Activated CD8-positive, alpha-beta T cell treated with anti-CD3 and anti-CD28 coated beads, Interleukin-2, amount 10 ng/mL, durations not matched to agents 7 days and 5 days (primary cell): ENCODE measurements at regions not wholly inside any gene's neighbourhood (a gene's known extent, or its start where the extent isn't known, plus 50 kb on each side); places are given as distances from the start of the nearest gene placed in this dataset.
A peak's percentile ranks its signal among the peaks of the same experiment; 100 is the strongest.

Source experiments
- ATAC-seq: fragments of 150-1000 bp; cut with Tn5 transposase; one replicate; pipeline ENCODE4 v1.10.0; 2021; ENCODE audit warnings: moderate library complexity
- CTCF ChIA-PET: fragments of 350-600 bp; sonication (Branson Sonifier 250); formaldehyde crosslinking; loops from one replicate; lab custom pipeline; 2021; ENCODE audit warnings: antibody characterized with exemption; lab: Charles Lee
- POLR2A ChIA-PET: fragments of 350-600 bp; sonication (Branson Sonifier 250); formaldehyde crosslinking; loops from one replicate; lab custom pipeline; 2021; ENCODE audit warnings: antibody characterized with exemption; lab: Charles Lee
- DNase-seq: peaks from one replicate; pipeline ENCODE4 v3.0.0-alpha.2; 2020
- H3K27ac Mint-ChIP-seq: one replicate; pipeline ENCODE4 v1.8.0; 2021; ENCODE audit warnings: mild to moderate bottlenecking, mixed read lengths
- H3K27me3 Mint-ChIP-seq: one replicate; pipeline ENCODE4 v1.8.0; 2021; ENCODE audit warnings: low read depth, mixed read lengths
- H3K36me3 Mint-ChIP-seq: one replicate; pipeline ENCODE4 v1.8.0; 2021; ENCODE audit warnings: low read depth, mixed read lengths
- H3K4me1 Mint-ChIP-seq: one replicate; pipeline ENCODE4 v1.8.0; 2021; ENCODE audit warnings: low read depth, mixed read lengths
- H3K4me3 Mint-ChIP-seq: one replicate; pipeline ENCODE4 v1.8.0; 2021; ENCODE audit warnings: mild to moderate bottlenecking, mixed read lengths
- H3K9me3 Mint-ChIP-seq: one replicate; pipeline ENCODE4 v1.8.0; 2022; ENCODE audit warnings: mixed read lengths; ENCODE audit not compliant: insufficient read depth

DNA sequence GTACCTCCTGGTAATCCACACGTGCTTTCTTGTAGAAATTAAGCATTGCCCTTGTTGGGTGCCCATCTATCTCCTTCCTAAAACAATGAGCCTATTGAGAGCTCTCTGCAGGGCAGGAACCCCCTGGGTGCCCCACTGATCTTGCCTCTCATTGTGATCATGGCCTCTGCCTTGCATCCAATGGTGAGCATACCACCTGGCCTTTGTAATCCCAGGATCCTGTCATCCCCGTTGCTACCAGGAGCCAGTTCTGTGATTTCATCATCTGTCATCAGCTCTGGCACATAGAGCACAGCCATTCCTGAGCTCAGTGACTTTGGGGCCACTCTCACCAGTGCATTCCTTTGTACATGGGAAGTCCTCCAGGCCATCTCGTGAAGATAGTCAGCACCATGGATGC lies 381.0 kb upstream of the ID2 start:
- H3K4me3 Mint-ChIP-seq = no peak overlapping the region
- no peak for DNase-seq
- H3K27me3 Mint-ChIP-seq = no peaks in the 10 kb centered on the region
- ATAC-seq = no peak
- H3K9me3 Mint-ChIP-seq = peaks cover 8% of the 10 kb centered on the region
- peak overlapping the region; percentile 89 for H3K27ac Mint-ChIP-seq
- peaks cover 60% of the 10 kb centered on the region for H3K36me3 Mint-ChIP-seq
- H3K4me1 Mint-ChIP-seq = peaks cover 84% of the 10 kb centered on the region
- ChIA-PET POLR2A (interaction anchor here (1.0 to 2.1 kb wide), 3 partner anchors 9 to 381 kb away, joined by 3 to 6 read pairs (median 3); partner anchors contain the start of gene ID2), CTCF (interaction anchor here (0.8 to 2.5 kb wide), 2 partner anchors 12 to 243 kb away, joined by 3 to 13 read pairs; no protein-coding TSS in a partner anchor)

DNA sequence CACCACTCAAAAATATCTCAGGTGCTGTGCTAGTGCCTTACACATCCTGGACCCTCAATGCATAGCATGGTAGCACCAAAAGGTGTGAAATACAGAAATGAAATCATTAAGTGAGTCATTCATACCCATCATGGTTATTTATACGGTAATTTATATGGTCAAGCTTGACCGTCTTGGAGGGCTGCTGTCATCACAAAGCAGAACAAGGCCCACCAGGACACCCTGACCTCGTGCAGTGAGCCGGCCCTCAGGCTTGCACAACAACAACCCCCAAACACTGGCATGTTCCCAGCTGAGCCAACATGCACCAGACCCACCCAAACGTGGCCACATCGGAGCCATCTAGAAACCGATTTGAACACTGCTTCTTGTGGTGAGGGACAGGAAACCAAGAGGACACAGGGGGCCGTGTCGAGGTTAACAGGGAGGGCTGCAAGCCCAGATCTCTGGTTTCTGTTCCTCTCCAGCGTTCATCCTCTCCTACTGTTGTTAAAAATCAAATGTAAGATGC lies 378.5 kb upstream of the ID2 start:
- DNase-seq = peak; percentile 94
- Mint-ChIP-seq H3K9me3 (peaks cover 8% of the 10 kb centered on the region), H3K36me3 (peaks cover 67% of the 10 kb centered on the region), H3K27me3 (no peaks in the 10 kb centered on the region), H3K4me3 (peak overlapping the region; percentile 68), H3K27ac (peak overlapping the region; percentile 89), H3K4me1 (peaks cover 90% of the 10 kb centered on the region)
- POLR2A ChIA-PET = interaction anchor here (1.4 kb wide), 1 partner anchor 34 kb away, joined by 3 read pairs; no protein-coding TSS in a partner anchor
- CTCF ChIA-PET = interaction anchor here (1.0 kb wide), 1 partner anchor 241 kb away, joined by 3 read pairs; no protein-coding TSS in a partner anchor
- peak; percentile 77 for ATAC-seq

DNA sequence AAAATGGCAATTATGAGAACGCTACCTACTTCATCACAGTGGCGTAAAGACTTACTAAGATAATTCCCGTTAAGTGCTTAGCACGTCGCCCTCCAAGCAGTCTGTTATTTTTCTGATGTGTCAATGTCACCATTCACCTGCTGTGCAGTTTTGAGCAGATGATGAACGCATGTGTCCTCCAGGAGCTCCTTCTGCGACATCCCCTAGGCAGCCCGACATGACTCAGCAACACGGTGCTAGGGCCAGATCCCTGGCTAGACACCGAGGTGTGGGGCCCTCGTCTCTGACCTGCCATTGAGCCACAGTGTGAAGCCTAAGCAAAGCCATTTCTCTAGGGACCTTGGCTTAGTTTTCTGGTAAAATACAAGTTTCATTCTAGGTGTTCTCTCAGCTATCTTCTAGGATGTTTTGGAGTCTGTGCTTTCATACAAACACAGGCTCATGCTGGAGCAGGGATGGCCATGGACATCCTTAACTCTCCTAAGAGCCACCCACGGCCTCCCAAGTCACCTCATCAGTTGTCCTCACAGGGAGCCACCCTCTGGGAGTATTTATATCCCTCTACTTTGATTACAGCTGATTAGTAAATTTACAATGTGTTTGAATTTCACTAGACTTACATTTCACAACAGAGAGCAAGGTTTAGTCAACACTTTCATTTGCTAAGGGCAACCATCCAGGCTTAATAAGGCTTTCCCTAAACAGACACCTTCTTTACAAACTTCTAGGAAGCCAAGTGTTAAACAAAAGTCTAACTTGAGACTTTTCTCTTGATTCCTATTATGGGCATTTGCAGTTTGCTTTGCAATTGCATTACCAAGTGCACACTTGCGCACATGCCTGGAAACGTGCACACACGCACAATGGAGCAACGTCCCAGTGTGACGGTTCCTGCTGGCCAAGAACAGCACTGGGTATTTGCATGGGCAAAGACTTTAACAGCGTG lies 376.8 kb upstream of the ID2 start:
- peak overlapping the region; percentile 41 for H3K27ac Mint-ChIP-seq
- H3K36me3 Mint-ChIP-seq = peaks cover 60% of the 10 kb centered on the region
- H3K4me3 Mint-ChIP-seq = no peak overlapping the region
- peaks cover 92% of the 10 kb centered on the region for H3K4me1 Mint-ChIP-seq
- ATAC-seq = no peak
- H3K9me3 Mint-ChIP-seq = peaks cover 8% of the 10 kb centered on the region
- DNase-seq = no peak
- CTCF ChIA-PET = interaction anchor here (0.6 to 0.8 kb wide), 2 partner anchors 14 to 228 kb away, joined by 3 read pairs; no protein-coding TSS in a partner anchor
- POLR2A ChIA-PET = interaction anchor here (1.4 kb wide), 1 partner anchor 32 kb away, joined by 3 read pairs; no protein-coding TSS in a partner anchor
- no peaks in the 10 kb centered on the region for H3K27me3 Mint-ChIP-seq

DNA sequence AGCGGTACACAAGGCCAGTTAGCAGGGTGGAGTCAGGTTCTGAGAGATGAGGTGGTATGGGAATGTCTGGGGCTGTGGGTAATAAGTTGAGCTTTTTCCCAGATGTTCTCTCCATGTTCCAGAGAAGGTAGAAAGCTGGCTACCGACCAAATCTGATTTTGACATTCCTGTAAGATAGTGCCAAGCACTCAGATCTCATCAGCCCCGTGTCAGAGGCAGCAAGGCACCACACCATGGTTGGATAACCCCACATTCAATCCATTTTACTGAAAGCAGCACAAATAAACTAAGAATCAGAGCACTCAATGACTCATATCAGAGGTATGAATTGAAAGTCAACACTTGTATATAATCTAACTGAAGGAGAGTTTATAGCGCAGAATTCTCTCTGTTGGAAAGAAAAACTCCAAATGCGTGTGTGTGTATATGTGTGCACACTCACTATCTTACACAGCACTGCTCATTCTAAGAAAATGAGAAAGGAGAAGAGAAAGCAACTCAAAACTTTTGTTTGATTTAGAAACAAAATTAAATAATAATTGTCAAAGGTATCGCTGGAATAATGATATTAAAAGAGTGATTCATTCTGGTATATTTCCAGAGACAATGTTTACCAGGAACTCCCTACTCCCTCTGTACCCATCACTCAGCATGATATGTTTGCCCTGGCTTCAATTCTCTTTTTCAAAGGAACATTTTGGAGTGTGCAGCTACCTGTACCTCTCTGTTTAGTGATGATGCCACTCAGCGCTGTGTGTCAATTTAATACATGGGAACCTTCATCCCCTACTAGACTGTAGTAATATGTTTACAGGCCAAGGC lies 375.1 kb upstream of the ID2 start:
- ATAC-seq = no peak
- peaks cover 91% of the 10 kb centered on the region for H3K4me1 Mint-ChIP-seq
- ChIA-PET POLR2A (no interaction called here), CTCF (interaction anchor here (1.0 kb wide), 1 partner anchor 238 kb away, joined by 3 read pairs; no protein-coding TSS in a partner anchor)
- no peak overlapping the region for H3K4me3 Mint-ChIP-seq
- H3K27ac Mint-ChIP-seq = peak overlapping the region; percentile 41
- H3K27me3 Mint-ChIP-seq = no peaks in the 10 kb centered on the region
- no peak for DNase-seq
- peaks cover 5% of the 10 kb centered on the region for H3K9me3 Mint-ChIP-seq
- peaks cover 47% of the 10 kb centered on the region for H3K36me3 Mint-ChIP-seq

DNA sequence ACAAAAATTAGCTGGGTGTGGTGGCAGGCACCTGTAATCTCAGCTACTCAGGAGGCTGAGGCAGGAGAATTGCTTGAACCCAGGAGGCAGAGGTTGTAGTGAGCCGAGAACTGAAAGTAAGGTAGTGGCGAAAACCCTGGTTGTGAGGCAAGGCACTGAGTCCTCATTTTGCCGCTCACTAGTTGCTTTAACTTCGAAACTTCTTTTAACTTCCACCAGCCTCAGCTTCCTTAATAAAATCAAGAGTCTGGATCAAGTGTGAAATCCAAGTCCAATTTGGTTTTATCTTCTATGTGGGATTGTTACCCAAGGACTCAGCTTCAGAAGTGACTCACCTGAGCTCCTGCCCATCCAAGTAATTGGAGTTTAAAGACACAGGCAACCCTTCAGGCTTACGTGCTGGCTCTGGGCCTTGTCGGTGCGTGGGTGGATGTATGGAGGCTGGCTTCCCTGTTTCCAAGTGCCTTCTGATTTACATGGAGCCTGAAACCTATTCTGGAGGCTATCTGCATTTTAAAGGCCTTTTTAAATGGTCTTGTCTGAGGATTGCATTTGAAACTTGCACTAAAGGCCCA lies 374.2 kb upstream of the ID2 start:
- DNase-seq (no peak), ATAC-seq (no peak)
- CTCF ChIA-PET = interaction anchor here (0.6 to 1.2 kb wide), 3 partner anchors 19 to 1033 kb away, joined by 3 read pairs; no protein-coding TSS in a partner anchor
- POLR2A ChIA-PET = no interaction called here
- peaks cover 45% of the 10 kb centered on the region for H3K36me3 Mint-ChIP-seq
- no peaks in the 10 kb centered on the region for H3K27me3 Mint-ChIP-seq
- no peak overlapping the region for H3K27ac Mint-ChIP-seq
- peaks cover 5% of the 10 kb centered on the region for H3K9me3 Mint-ChIP-seq
- H3K4me1 Mint-ChIP-seq = peaks cover 91% of the 10 kb centered on the region
- no peak overlapping the region for H3K4me3 Mint-ChIP-seq

DNA sequence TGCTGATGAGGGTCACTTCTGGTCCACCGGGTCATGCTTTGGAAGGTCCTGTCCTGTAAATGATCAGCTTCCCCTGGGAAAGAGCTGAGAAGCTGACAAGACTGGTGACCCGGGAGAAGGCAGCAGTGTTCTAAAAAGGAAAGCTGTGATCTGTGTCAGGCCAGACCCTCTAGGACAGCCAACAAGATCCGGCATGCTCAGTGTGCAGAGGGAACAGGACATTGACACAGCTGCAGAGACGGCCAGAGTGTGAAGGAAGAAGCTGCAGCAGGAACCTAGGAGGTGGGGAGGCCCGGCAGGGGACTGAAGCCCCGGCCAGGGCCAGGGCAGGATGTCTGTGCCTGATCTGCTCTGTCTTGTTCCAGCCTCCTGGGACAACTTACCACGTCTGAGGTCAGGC lies 372.7 kb upstream of the ID2 start:
- no peak for DNase-seq
- ChIA-PET CTCF (no interaction called here), POLR2A (interaction anchor here (0.9 kb wide), 1 partner anchor 375 kb away, joined by 3 read pairs; no protein-coding TSS in a partner anchor)
- H3K9me3 Mint-ChIP-seq = no peaks in the 10 kb centered on the region
- H3K27ac Mint-ChIP-seq = peak overlapping the region; percentile 73
- ATAC-seq = no peak
- H3K4me1 Mint-ChIP-seq = peaks cover 91% of the 10 kb centered on the region
- H3K27me3 Mint-ChIP-seq = no peaks in the 10 kb centered on the region
- H3K4me3 Mint-ChIP-seq = no peak overlapping the region
- peaks cover 34% of the 10 kb centered on the region for H3K36me3 Mint-ChIP-seq

DNA sequence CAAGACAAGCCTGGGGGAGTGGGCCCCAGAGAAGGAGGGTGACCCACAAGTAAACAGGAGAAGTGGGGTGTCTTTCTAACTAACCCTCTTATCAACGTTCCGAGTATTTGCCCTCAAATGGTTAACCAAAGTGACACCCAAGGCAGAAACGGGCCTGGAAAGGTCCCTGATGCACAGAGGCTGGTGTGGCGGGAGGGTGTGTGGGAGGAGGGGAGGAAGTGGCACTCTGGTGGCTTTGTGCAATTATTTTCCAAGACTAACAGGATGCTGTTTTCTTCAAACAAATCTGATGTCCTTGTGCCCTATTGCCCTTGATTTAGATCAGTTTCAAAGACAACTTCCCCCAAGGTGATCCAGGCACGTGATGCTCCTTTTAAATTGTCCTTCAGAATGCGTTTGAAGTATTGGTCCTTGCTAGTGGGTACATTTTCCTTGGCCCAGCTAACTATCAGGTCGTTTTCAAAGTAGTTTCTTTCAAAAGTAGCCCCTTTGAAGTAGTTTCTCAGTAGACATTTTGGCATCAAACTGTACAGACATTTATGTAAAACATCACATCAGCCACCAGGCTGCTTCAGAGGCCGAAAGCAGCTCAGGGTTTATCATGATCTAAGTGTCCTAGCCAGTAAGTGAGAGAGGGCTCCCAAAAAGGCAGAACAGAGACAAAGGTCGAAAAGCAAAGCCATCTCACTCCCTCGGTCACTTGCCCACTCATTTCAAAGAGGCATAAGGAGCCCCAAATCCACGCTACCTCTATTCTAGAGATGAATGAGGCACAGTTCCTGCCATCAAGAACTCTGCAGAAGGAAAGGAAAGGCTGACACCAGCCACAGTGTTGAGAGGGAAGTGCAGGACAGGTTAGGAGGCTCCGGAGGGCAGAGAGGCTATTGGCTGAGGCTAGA lies 371.1 kb upstream of the ID2 start:
- POLR2A ChIA-PET = interaction anchor here (1.2 to 2.1 kb wide), 3 partner anchors 10 to 371 kb away, joined by 4 to 6 read pairs (median 5); partner anchors contain the start of gene ID2
- peak overlapping the region; percentile 92 for H3K27ac Mint-ChIP-seq
- H3K9me3 Mint-ChIP-seq = no peaks in the 10 kb centered on the region
- H3K36me3 Mint-ChIP-seq = peaks cover 34% of the 10 kb centered on the region
- peak overlapping the region; percentile 13 for H3K4me3 Mint-ChIP-seq
- DNase-seq = peak; percentile 86
- H3K4me1 Mint-ChIP-seq = peaks cover 85% of the 10 kb centered on the region
- CTCF ChIA-PET = interaction anchor here (0.7 to 2.4 kb wide), 5 partner anchors 9 to 167 kb away, joined by 3 to 9 read pairs (median 3); no protein-coding TSS in a partner anchor
- no peaks in the 10 kb centered on the region for H3K27me3 Mint-ChIP-seq
- peak; percentile 81 for ATAC-seq

DNA sequence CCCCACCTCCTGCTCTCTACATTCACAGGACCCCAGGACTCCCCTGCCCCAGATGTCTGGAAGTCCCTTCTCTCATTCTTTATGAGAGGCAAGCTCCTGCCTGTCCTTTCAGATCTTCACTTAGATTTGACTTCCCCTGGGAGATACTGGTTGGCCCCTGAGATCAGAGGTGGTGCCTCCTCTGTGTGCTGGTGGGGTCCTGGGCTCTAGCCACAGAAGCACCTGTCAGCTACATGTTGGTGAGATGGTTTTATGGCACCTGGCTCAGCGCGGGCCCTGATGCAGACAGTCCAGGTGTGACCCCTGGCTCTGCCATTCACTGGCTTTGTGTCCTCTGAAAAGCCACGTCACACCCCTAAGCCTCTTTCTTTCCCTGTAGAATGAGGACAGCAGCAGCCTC lies 369.6 kb upstream of the ID2 start:
- ChIA-PET POLR2A (interaction anchor here (0.9 kb wide), 1 partner anchor 15 kb away, joined by 3 read pairs; no protein-coding TSS in a partner anchor), CTCF (interaction anchor here (0.6 to 2.4 kb wide), 2 partner anchors 12 to 25 kb away, joined by 3 to 9 read pairs; no protein-coding TSS in a partner anchor)
- Mint-ChIP-seq H3K4me1 (peaks cover 78% of the 10 kb centered on the region), H3K9me3 (no peaks in the 10 kb centered on the region), H3K4me3 (peak overlapping the region; percentile 29), H3K27ac (peak overlapping the region; percentile 79), H3K36me3 (peaks cover 29% of the 10 kb centered on the region), H3K27me3 (no peaks in the 10 kb centered on the region)
- DNase-seq (peak; percentile 19), ATAC-seq (no peak)

DNA sequence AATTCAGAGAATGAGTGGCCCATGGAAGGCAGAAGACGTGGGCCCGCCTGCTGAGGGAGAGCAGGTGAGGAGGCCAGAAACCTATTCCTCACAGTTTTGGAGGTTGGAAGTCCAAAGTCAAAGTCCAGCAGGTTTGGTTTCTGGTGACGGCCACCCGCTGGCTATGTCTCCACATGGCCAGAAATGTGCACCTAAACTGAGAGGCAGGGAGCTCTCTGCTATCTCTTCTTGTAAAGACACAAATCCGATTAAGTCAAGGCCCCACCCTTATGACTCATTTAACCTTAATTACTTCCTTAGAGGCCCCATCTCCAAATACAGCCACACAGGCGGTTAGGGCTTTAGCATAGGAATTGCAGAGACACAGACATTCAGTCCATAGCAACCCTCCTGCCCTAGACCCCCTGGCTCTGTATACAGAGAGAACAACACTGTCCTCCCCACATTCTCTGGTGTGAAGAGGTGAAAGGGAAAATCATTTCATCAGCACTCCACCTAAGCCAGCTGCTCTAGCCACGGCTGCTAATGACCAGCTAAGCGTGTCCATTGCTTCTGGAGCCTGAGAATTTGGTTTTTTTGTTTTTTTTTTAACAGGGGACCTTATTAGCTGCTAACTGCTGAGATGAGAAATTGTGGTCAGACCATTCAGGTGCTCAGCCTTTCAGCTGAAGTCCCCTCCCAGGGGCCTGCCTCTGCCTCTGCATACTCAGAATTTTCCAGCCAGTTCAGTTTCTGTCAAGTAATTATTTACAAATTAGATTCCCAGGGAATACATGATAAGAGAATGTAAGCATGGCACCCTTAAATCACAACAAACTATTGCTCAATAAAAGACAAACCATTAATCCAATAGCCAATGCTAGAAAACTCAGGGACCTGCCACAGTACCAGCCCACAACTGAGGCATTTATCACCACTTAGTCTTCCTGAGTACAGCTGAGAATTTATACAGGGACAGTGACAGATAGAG lies 368.7 kb upstream of the ID2 start:
- DNase-seq (peak; percentile 23), ATAC-seq (peak; percentile 38)
- Mint-ChIP-seq H3K4me3 (peak overlapping the region; percentile 29), H3K4me1 (peaks cover 75% of the 10 kb centered on the region), H3K36me3 (peaks cover 26% of the 10 kb centered on the region), H3K9me3 (no peaks in the 10 kb centered on the region), H3K27ac (peak overlapping the region; percentile 79), H3K27me3 (peaks cover 2% of the 10 kb centered on the region)
- CTCF ChIA-PET = interaction anchor here (0.6 to 1.5 kb wide), 2 partner anchors 10 to 13 kb away, joined by 3 to 4 read pairs; no protein-coding TSS in a partner anchor
- POLR2A ChIA-PET = interaction anchor here (1.1 kb wide), 1 partner anchor 369 kb away, joined by 7 read pairs; the partner anchor contains the start of gene ID2
